Trophoblast cell (in vitro differentiated cells and primary cell): ENCODE measurements at regions not wholly inside any gene's neighbourhood (a gene's known extent, or its start where the extent isn't known, plus 50 kb on each side); places are given as distances from the start of the nearest gene placed in this dataset.

Experiments
- DNase-seq, 2 donors: peaks; one replicate each; pipeline ENCODE4 v3.0.0-alpha.2; 2016
- H2AFZ ChIP-seq: 2 replicates; pipeline ENCODE4 v1.6.1; 2013; ENCODE audit warnings: low read length, moderate library complexity, mild to moderate bottlenecking; ENCODE audit not compliant: insufficient read depth, poor library complexity
- H2AK5ac ChIP-seq: 2 replicates; pipeline ENCODE4 v1.6.1; 2013; ENCODE audit warnings: mild to moderate bottlenecking, low read length
- H2BK120ac ChIP-seq: 2 replicates; pipeline ENCODE4 v1.6.1; 2013; ENCODE audit warnings: low read length, mild to moderate bottlenecking, moderate library complexity; ENCODE audit not compliant: insufficient read depth, poor library complexity
- H2BK12ac ChIP-seq: 2 replicates; pipeline ENCODE4 v1.6.1; 2013; ENCODE audit warnings: mild to moderate bottlenecking, low read length, moderate library complexity
- H2BK5ac ChIP-seq: 2 replicates; pipeline ENCODE4 v1.6.1; 2013; ENCODE audit warnings: low read length, low read depth, moderate library complexity, mild to moderate bottlenecking; ENCODE audit not compliant: poor library complexity
- H3K14ac ChIP-seq: 2 replicates; pipeline ENCODE4 v1.6.1; 2013; ENCODE audit warnings: mild to moderate bottlenecking, low read length
- H3K18ac ChIP-seq: 2 replicates; pipeline ENCODE4 v1.6.1; 2013; ENCODE audit warnings: mild to moderate bottlenecking, low read length
- H3K23ac ChIP-seq: 2 replicates; pipeline ENCODE4 v1.6.1; 2013; ENCODE audit warnings: low read length
- H3K27ac ChIP-seq: 2 replicates; pipeline ENCODE4 v1.5.1; 2013; ENCODE audit warnings: low read depth, mild to moderate bottlenecking, inconsistent platforms, low read length, moderate library complexity
- H3K27me3 ChIP-seq: 2 replicates; pipeline ENCODE4 v1.6.1; 2013; ENCODE audit warnings: inconsistent platforms, mild to moderate bottlenecking, low read length, moderate library complexity; ENCODE audit not compliant: insufficient read depth
- H3K36me3 ChIP-seq, 2 experiments: 1 replicate in 1 of 2; 2 replicates in 1 of 2; pipeline ENCODE4 v1.6.1; 2013; ENCODE audit warnings: low read length in 2 of 2, mild to moderate bottlenecking in 2 of 2, moderate library complexity in 1 of 2; ENCODE audit not compliant: insufficient read depth in 2 of 2, control insufficient read depth in 1 of 2
- H3K4ac ChIP-seq: 2 replicates; pipeline ENCODE4 v1.6.1; 2013; ENCODE audit warnings: low read depth, mild to moderate bottlenecking, low read length, moderate library complexity
- H3K4me1 ChIP-seq, 2 experiments: 1 replicate in 1 of 2; 2 replicates in 1 of 2; pipeline ENCODE4 v1.6.1; 2013; ENCODE audit warnings: low read length in 2 of 2, mild to moderate bottlenecking in 2 of 2, moderate library complexity in 1 of 2; ENCODE audit not compliant: insufficient read depth in 2 of 2, control insufficient read depth in 1 of 2
- H3K4me2 ChIP-seq: 2 replicates; pipeline ENCODE4 v1.6.1; 2013; ENCODE audit warnings: inconsistent platforms, mild to moderate bottlenecking, low read length, moderate library complexity
- H3K4me3 ChIP-seq: 2 replicates; pipeline ENCODE4 v1.5.1; 2013; ENCODE audit warnings: mild to moderate bottlenecking, low read depth, low read length, inconsistent platforms
- H3K79me1 ChIP-seq: one replicate; pipeline ENCODE4 v1.6.1; 2013; ENCODE audit warnings: low read length
- H3K79me2 ChIP-seq: 2 replicates; pipeline ENCODE4 v1.6.1; 2013; ENCODE audit warnings: low read length, mild to moderate bottlenecking; ENCODE audit not compliant: control insufficient read depth, insufficient read depth, poor library complexity
- H3K9ac ChIP-seq: 2 replicates; pipeline ENCODE4 v1.6.1; 2013; ENCODE audit warnings: mild to moderate bottlenecking, low read length
- H3K9me3 ChIP-seq: 2 replicates; pipeline ENCODE4 v1.6.1; 2013; ENCODE audit warnings: low read depth, mild to moderate bottlenecking, control low read depth, inconsistent platforms, low read length; ENCODE audit not compliant: insufficient read depth
- H4K12ac ChIP-seq: 2 replicates; pipeline ENCODE4 v1.6.1; 2013; ENCODE audit warnings: low read depth, mild to moderate bottlenecking, low read length, moderate library complexity
- H4K8ac ChIP-seq: 2 replicates; pipeline ENCODE4 v1.6.1; 2013; ENCODE audit warnings: low read depth, mild to moderate bottlenecking, low read length, moderate library complexity
- H4K91ac ChIP-seq: one replicate; pipeline ENCODE4 v1.6.1; 2013; ENCODE audit warnings: low read depth, mild to moderate bottlenecking, low read length, moderate library complexity
- WGBS: extraction: QIAGEN DNeasy Blood & Tissue Kit; methylation state at CpG from one replicate; pipeline ENCODE4 v1.1.7; 2013; ENCODE audit warnings: missing lambda C conversion rate; ENCODE audit not compliant: insufficient read length, insufficient coverage; ENCODE audit errors: extremely low coverage; 5-methylcytosine and 5-hydroxymethylcytosine counted together

GRCh38 chr16:64870859-64871258 lies 251.0 kb downstream of the CDH11 start:
- WGBS: no CpG with 5 or more reads among the region's 3 CpGs
- DNase-seq: no peak
- no peak overlapping the region for H3K27ac ChIP-seq

GRCh38 chr16:64869781-64870180 lies 252.1 kb downstream of the CDH11 start:
- H3K9me3 ChIP-seq: no peaks in the 10 kb centered on the region
- H3K79me2 ChIP-seq: no peaks in the 10 kb centered on the region
- no peaks in the 10 kb centered on the region for H3K79me1 ChIP-seq
- H3K9ac ChIP-seq: no peak overlapping the region
- H3K27me3 ChIP-seq: no peaks in the 10 kb centered on the region
- H3K36me3 ChIP-seq: no peaks in the 10 kb centered on the region
- H3K18ac ChIP-seq: no peak overlapping the region
- no CpG with 5 or more reads among the region's 5 CpGs for WGBS
- H4K8ac ChIP-seq: no peak overlapping the region
- no peak overlapping the region for H3K27ac ChIP-seq
- no peak overlapping the region for H2BK120ac ChIP-seq
- no peak overlapping the region for H3K4me2 ChIP-seq
- no peak overlapping the region for H4K91ac ChIP-seq
- no peak overlapping the region for H3K23ac ChIP-seq
- H3K14ac ChIP-seq: no peak overlapping the region
- H2BK12ac ChIP-seq: no peak overlapping the region
- H4K12ac ChIP-seq: no peak overlapping the region
- no peak overlapping the region for H2BK5ac ChIP-seq
- H2AK5ac ChIP-seq: no peak overlapping the region
- no peak overlapping the region for H3K4ac ChIP-seq
- no peak for DNase-seq
- H3K4me1 ChIP-seq: peaks cover 0 to 3% of the 10 kb centered on the region in 2 experiments
- no peak overlapping the region for H3K4me3 ChIP-seq
- no peak overlapping the region for H2AFZ ChIP-seq

More at GRCh38 chr16:64870859-64871258, 251.0 kb downstream of the CDH11 start:
- Histone ChIP-seq H3K79me1 (no peaks in the 10 kb centered on the region), H4K91ac (no peak overlapping the region), H4K12ac (no peak overlapping the region), H2AK5ac (no peak overlapping the region), H4K8ac (no peak overlapping the region), H2BK5ac (no peak overlapping the region), H3K14ac (no peak overlapping the region), H3K4me1 (no peaks in the 10 kb centered on the region), H2BK120ac (no peak overlapping the region), H3K9ac (no peak overlapping the region), H3K79me2 (no peaks in the 10 kb centered on the region), H3K27me3 (no peaks in the 10 kb centered on the region), H3K4me2 (no peak overlapping the region), H3K23ac (no peak overlapping the region), H3K36me3 (no peaks in the 10 kb centered on the region), H3K9me3 (no peaks in the 10 kb centered on the region), H3K4ac (no peak overlapping the region), H2BK12ac (no peak overlapping the region), H2AFZ (no peak overlapping the region), H3K18ac (no peak overlapping the region), H3K4me3 (no peak overlapping the region)

GRCh38 chr16:64866021-64866420 lies 255.8 kb downstream of the CDH11 start:
- Histone ChIP-seq H3K79me2 (no peaks in the 10 kb centered on the region), H3K9ac (no peak overlapping the region), H3K4me3 (no peak overlapping the region), H3K18ac (no peak overlapping the region), H4K8ac (no peak overlapping the region), H2AK5ac (no peak overlapping the region), H3K79me1 (no peaks in the 10 kb centered on the region), H3K36me3 (no peaks in the 10 kb centered on the region), H3K9me3 (no peaks in the 10 kb centered on the region), H2AFZ (no peak overlapping the region), H4K12ac (no peak overlapping the region), H3K27ac (no peak overlapping the region), H3K14ac (no peak overlapping the region), H3K4ac (no peak overlapping the region), H3K23ac (no peak overlapping the region), H3K27me3 (no peaks in the 10 kb centered on the region), H4K91ac (no peak overlapping the region), H2BK120ac (no peak overlapping the region), H3K4me2 (no peak overlapping the region), H3K4me1 (peaks cover 0 to 5% of the 10 kb centered on the region in 2 experiments), H2BK5ac (no peak overlapping the region), H2BK12ac (no peak overlapping the region)
- no peak for DNase-seq
- no CpG with 5 or more reads among the region's 2 CpGs for WGBS

- Histone ChIP-seq H2BK120ac (no peak overlapping the region), H3K14ac (no peak overlapping the region), H3K4me2 (no peak overlapping the region), H3K4me3 (no peak overlapping the region), H2AK5ac (no peak overlapping the region), H3K79me2 (no peaks in the 10 kb centered on the region), H2BK5ac (no peak overlapping the region), H3K27ac (no peak overlapping the region), H3K4ac (no peak overlapping the region), H3K9ac (no peak overlapping the region), H4K8ac (no peak overlapping the region), H4K12ac (no peak overlapping the region), H3K18ac (no peak overlapping the region), H2AFZ (no peak overlapping the region), H2BK12ac (no peak overlapping the region), H3K9me3 (no peaks in the 10 kb centered on the region), H3K4me1 (peaks cover 0 to 5% of the 10 kb centered on the region in 2 experiments), H3K36me3 (no peaks in the 10 kb centered on the region), H3K27me3 (no peaks in the 10 kb centered on the region), H4K91ac (no peak overlapping the region), H3K23ac (no peak overlapping the region), H3K79me1 (no peaks in the 10 kb centered on the region)
- no CpG with 5 or more reads among the region's 2 CpGs for WGBS
- no peak for DNase-seq
Observed at GRCh38 chr16:64865069-64865696, 256.7 kb downstream of the CDH11 start.
